ENCODE measurements at regions not wholly inside any gene's neighbourhood (a gene's known extent, or its start where the extent isn't known, plus 50 kb on each side); places are given as distances from the start of the nearest gene placed in this dataset.

- TF ChIP-seq HIC1 (tag by site-specific recombination; IDR thresholded peaks at IDR 0.05): no peak
- TF ChIP-seq ZNF549 (tag by site-specific recombination; IDR thresholded peaks at IDR 0.05): no peak
- TF ChIP-seq ZSCAN5A (tag by site-specific recombination; IDR thresholded peaks at IDR 0.05): no peak
- no peak for TF ChIP-seq ZNF366 (tag by site-specific recombination; conservative IDR thresholded peaks at IDR 0.05)
- no peak for TF ChIP-seq ZNF112 (tag by site-specific recombination; IDR thresholded peaks at IDR 0.05)
- TF ChIP-seq ZNF2 (tag by site-specific recombination; IDR thresholded peaks at IDR 0.05): no peak
- no peak for TF ChIP-seq IKZF3 (tag by site-specific recombination; IDR thresholded peaks at IDR 0.05)
Observed at GRCh38 chr2:778731-779350, 101.6 kb upstream of the TMEM18 start (continued).

- POLR2A ChIA-PET: no interaction called here
- no peaks in the 10 kb centered on the region for H3K4me1 ChIP-seq (ENCODE audit: control insufficient read depth, insufficient read depth, low read length)
- no peak overlapping the region for H3K4me3 ChIP-seq (ENCODE audit: low read depth, low read length)
- H3K36me3 ChIP-seq (ENCODE audit: control insufficient read depth in 2 of 2, insufficient read depth in 1 of 2, low read length in 2 of 2): no peaks in the 10 kb centered on the region
- H3K27ac ChIP-seq (ENCODE audit: extremely low read depth, low read depth, low read length): no peak overlapping the region
- CTCF ChIA-PET: no interaction called here
- H3K9me3 ChIP-seq (ENCODE audit: control insufficient read depth, insufficient read depth, low read depth, low read length): no peaks in the 10 kb centered on the region
- TF ChIP-seq ZNF518A (tag by site-specific recombination; conservative IDR thresholded peaks at IDR 0.05; ENCODE audit: low read depth) (no peak), ZNF777 (tag by site-specific recombination; IDR thresholded peaks at IDR 0.05; ENCODE audit: borderline replicate concordance) (no peak), ZBTB1 (tag by site-specific recombination; IDR thresholded peaks at IDR 0.05) (no peak), ELK4 (IDR thresholded peaks at IDR 0.05; ENCODE audit: borderline replicate concordance, low read depth, low read length) (no peak), ZNF747 (tag by site-specific recombination; IDR thresholded peaks at IDR 0.05) (no peak), WT1 (tag by site-specific recombination; IDR thresholded peaks at IDR 0.05) (no peak), ZNF664 (tag by site-specific recombination; IDR thresholded peaks at IDR 0.05) (no peak), ZNF302 (tag by site-specific recombination; IDR thresholded peaks at IDR 0.05; ENCODE audit: low read depth) (no peak), ZNF404 (tag by site-specific recombination; IDR thresholded peaks at IDR 0.05) (no peak), ZNF112 (tag by site-specific recombination; IDR thresholded peaks at IDR 0.05) (no peak), MYNN (tag by site-specific recombination; IDR thresholded peaks at IDR 0.05; ENCODE audit: borderline replicate concordance) (no peak), ZNF350 (tag by site-specific recombination; IDR thresholded peaks at IDR 0.05) (no peak), ZNF121 (tag by site-specific recombination; IDR thresholded peaks at IDR 0.05) (no peak)
Observed at GRCh38 chr2:777546-777945, 100.3 kb upstream of the TMEM18 start.
